ENCODE measurements at regions not wholly inside any gene's neighbourhood (a gene's known extent, or its start where the extent isn't known, plus 50 kb on each side); places are given as distances from the start of the nearest gene placed in this dataset.
"Not testable (repeated sequence)": the region's sequence is repeated elsewhere in the genome, so short reads cannot be mapped to it uniquely, and the experiment has no call there.

DNA sequence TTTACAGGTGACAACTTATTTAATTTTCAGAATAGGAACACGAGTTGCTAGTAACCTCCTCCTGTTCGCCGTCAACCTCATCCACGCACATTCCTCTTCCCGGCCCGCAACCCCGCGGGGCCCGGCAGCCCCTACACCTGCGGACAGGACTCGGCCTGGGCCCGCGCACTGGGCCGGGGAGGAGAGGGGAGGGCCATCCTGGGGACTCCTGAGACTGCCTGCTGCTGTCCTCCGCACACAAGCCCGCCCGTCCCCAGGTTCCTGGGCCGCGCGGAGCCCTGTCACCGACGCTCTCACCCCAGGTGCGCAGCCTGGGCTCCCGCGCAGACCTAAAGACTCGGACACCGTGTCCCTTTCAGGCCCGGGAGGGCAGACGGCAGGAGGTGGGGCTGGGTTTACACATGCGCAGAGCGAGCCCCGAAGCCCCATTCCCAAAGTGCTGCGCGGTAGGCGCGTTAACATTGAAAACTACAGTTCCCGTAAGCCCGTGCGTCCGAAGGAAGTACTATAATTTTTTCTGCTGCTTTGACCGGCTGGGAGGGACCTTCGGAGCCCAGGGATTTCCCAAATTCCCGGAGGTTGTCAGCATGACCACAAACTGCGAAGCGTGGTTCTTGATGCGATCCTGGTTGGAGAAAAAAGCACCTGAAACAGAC is 108.8 kb downstream of the SPATA31A1 start (continued):
- TF ChIP-seq, protein P1, sequence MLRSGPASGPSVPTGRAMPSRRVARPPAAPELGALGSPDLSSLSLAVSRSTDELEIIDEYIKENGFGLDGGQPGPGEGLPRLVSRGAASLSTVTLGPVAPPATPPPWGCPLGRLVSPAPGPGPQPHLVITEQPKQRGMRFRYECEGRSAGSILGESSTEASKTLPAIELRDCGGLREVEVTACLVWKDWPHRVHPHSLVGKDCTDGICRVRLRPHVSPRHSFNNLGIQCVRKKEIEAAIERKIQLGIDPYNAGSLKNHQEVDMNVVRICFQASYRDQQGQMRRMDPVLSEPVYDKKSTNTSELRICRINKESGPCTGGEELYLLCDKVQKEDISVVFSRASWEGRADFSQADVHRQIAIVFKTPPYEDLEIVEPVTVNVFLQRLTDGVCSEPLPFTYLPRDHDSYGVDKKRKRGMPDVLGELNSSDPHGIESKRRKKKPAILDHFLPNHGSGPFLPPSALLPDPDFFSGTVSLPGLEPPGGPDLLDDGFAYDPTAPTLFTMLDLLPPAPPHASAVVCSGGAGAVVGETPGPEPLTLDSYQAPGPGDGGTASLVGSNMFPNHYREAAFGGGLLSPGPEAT (IDR thresholded peaks at IDR 0.05; ENCODE audit: low read depth), result 0 out of 2 replicates have a peak, but pooled peaks have one; percentile 23
- TF ChIP-seq YY1 (IDR thresholded peaks at IDR 0.05; ENCODE audit: low read depth, low read length) (0 out of 2 replicates have a peak, but pooled peaks have one; percentile 38), SREBF1 (IDR thresholded peaks at IDR 0.05; ENCODE audit: low read length) (peak; percentile 49; the same call in 1 of the 2 replicates)

DNA sequence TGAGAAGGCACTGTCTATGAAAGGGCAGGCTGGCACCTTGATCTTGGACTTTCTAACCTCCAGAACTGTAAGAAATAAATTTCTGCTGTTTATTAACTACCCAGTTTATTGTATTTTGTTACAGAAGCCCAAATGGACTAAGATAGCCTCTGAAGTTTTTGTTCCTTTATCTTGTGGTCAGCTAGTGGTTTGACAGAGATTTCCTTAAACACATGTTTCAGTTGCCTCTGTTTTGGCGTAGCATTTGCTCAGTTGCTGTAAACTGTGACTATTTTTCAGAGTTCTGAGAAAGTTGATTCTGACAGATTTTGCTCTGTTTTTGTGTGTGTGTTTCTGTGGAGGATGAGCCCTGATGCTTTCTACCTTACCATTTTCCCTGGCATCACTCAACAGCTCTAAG is 119.0 kb downstream of the SPATA31A1 start:
- peak; percentile 96 for ATAC-seq
- H3K36me3 ChIP-seq (ENCODE audit: control insufficient read depth in 2 of 2, insufficient read depth in 2 of 2, low read length in 1 of 2); H3K4me1 ChIP-seq (ENCODE audit: control insufficient read depth, insufficient read depth, low read length); H3K27me3 ChIP-seq (replicated peaks in 1 of 2; ENCODE audit: control insufficient read depth in 2 of 2, insufficient read depth in 2 of 2, low read length in 1 of 2); H3K9ac ChIP-seq (ENCODE audit: control insufficient read depth, insufficient read depth, low read length); BruUV-seq (replicated peaks); FAIRE-seq; H3K79me2 ChIP-seq (ENCODE audit: control insufficient read depth, insufficient read depth, low read length); POLR2A ChIA-PET; CTCF ChIA-PET; H3K9me3 ChIP-seq (replicated peaks; ENCODE audit: control insufficient read depth, insufficient read depth, low read length); H3K4me3 ChIP-seq; DNase-seq (ENCODE audit: low read depth, low spot score); H4K20me1 ChIP-seq (ENCODE audit: control insufficient read depth, insufficient read depth); intact Hi-C loops (cut with micrococcal nuclease; ENCODE audit: unreplicated experiment); H3K27ac ChIP-seq (ENCODE audit: control insufficient read depth, insufficient read depth); SMC1A ChIA-PET (ENCODE audit: uncharacterized antibody, unreplicated experiment); RAD21 ChIA-PET (ENCODE audit: unreplicated experiment); H2AFZ ChIP-seq (ENCODE audit: control insufficient read depth, low read depth, low read length); in situ Hi-C loops (cut with MboI); H3K4me2 ChIP-seq (ENCODE audit: control insufficient read depth, insufficient read depth): not testable (repeated sequence)
- WGBS (ENCODE audit: insufficient coverage, insufficient replicate concordance, low lambda C conversion rate, missing lambda C conversion rate), result 0% methylated on average over 1 of the region's 1 CpG
- 0 out of 2 replicates have a peak, but pooled peaks have one; percentile 22 for TF ChIP-seq RUNX3 (IDR thresholded peaks at IDR 0.05; ENCODE audit: low read length)

DNA sequence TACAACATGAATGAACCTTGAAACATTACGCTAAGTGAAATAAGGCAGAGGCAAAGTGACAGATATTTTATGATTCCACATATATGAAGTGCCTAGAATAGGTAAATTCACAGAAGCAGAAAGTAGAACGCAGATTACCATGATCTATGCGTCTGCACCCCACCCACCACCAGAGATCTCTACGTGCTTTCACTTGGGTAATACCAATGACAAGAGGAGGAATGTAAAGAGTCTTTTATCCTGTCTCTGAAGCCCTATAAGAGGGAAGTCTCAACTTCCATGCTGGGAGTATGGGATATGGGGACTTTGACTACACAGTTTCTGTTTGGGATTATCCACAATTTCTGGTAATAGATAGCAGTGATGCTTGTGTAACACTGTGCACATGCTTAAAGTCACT is 127.6 kb downstream of the SPATA31A1 start:
- H2AFZ ChIP-seq (ENCODE audit: control insufficient read depth, low read depth, low read length); POLR2A ChIA-PET; H3K79me2 ChIP-seq (ENCODE audit: control insufficient read depth, insufficient read depth, low read length); H3K27ac ChIP-seq (ENCODE audit: control insufficient read depth, insufficient read depth); H4K20me1 ChIP-seq (ENCODE audit: control insufficient read depth, insufficient read depth); H3K4me1 ChIP-seq (ENCODE audit: control insufficient read depth, insufficient read depth, low read length); DNase-seq (ENCODE audit: low read depth, low spot score); H3K9me3 ChIP-seq (replicated peaks; ENCODE audit: control insufficient read depth, insufficient read depth, low read length); H3K36me3 ChIP-seq (ENCODE audit: control insufficient read depth in 2 of 2, insufficient read depth in 2 of 2, low read length in 1 of 2); in situ Hi-C loops (cut with MboI); FAIRE-seq; BruUV-seq (replicated peaks); H3K27me3 ChIP-seq (replicated peaks in 1 of 2; ENCODE audit: control insufficient read depth in 2 of 2, insufficient read depth in 2 of 2, low read length in 1 of 2); CTCF ChIA-PET; H3K9ac ChIP-seq (ENCODE audit: control insufficient read depth, insufficient read depth, low read length); RAD21 ChIA-PET (ENCODE audit: unreplicated experiment); ATAC-seq; H3K4me2 ChIP-seq (ENCODE audit: control insufficient read depth, insufficient read depth); intact Hi-C loops (cut with micrococcal nuclease; ENCODE audit: unreplicated experiment); H3K4me3 ChIP-seq; SMC1A ChIA-PET (ENCODE audit: uncharacterized antibody, unreplicated experiment): not testable (repeated sequence)
- WGBS (ENCODE audit: insufficient coverage, insufficient replicate concordance, low lambda C conversion rate, missing lambda C conversion rate), result 76% methylated on average over 4 of the region's 4 CpGs

DNA sequence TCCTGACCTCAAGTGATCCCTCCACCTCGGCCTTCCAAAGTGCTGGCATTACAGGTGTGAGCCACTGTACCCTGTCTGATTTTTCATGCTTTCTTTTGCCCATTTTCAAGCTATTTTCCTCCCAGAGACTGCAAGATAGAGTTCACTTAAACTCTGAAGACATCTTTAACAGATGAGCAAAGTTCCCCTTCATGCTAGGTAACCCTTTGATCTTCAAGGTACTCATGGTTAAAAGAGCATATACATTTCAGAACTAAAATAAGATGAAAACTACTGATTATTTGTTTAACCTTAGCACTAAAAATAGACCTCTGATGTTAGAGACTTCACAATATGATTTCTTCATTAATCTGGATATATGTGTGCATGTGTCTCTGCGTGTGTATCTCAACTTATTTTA is 128.4 kb downstream of the SPATA31A1 start:
- intact Hi-C loops (cut with micrococcal nuclease; ENCODE audit: unreplicated experiment); H3K9ac ChIP-seq (ENCODE audit: control insufficient read depth, insufficient read depth, low read length); RAD21 ChIA-PET (ENCODE audit: unreplicated experiment); CTCF ChIA-PET; FAIRE-seq; DNase-seq (ENCODE audit: low read depth, low spot score); H3K27ac ChIP-seq (ENCODE audit: control insufficient read depth, insufficient read depth); H3K4me3 ChIP-seq; SMC1A ChIA-PET (ENCODE audit: uncharacterized antibody, unreplicated experiment); H3K36me3 ChIP-seq (ENCODE audit: control insufficient read depth in 2 of 2, insufficient read depth in 2 of 2, low read length in 1 of 2); in situ Hi-C loops (cut with MboI); H4K20me1 ChIP-seq (ENCODE audit: control insufficient read depth, insufficient read depth); H3K27me3 ChIP-seq (replicated peaks in 1 of 2; ENCODE audit: control insufficient read depth in 2 of 2, insufficient read depth in 2 of 2, low read length in 1 of 2); H3K79me2 ChIP-seq (ENCODE audit: control insufficient read depth, insufficient read depth, low read length); POLR2A ChIA-PET; H3K4me2 ChIP-seq (ENCODE audit: control insufficient read depth, insufficient read depth); H3K9me3 ChIP-seq (replicated peaks; ENCODE audit: control insufficient read depth, insufficient read depth, low read length); H3K4me1 ChIP-seq (ENCODE audit: control insufficient read depth, insufficient read depth, low read length); BruUV-seq (replicated peaks): not testable (repeated sequence)
- peak; percentile 40 for ATAC-seq
- H2AFZ ChIP-seq (ENCODE audit: control insufficient read depth, low read depth, low read length), result peak overlapping the region; percentile 33
- 58% methylated on average over 1 of the region's 2 CpGs for WGBS (ENCODE audit: insufficient coverage, insufficient replicate concordance, low lambda C conversion rate, missing lambda C conversion rate)

All from GM12878 (cell line).